A549 (cell line): ENCODE measurements at regions not wholly inside any gene's neighbourhood (a gene's known extent, or its start where the extent isn't known, plus 50 kb on each side); places are given as distances from the start of the nearest gene placed in this dataset.

Experiments
- ATAC-seq, 2 experiments: fragments of 200-7000 bp in 1 of 2; fragments of >200 bp in 1 of 2; cut with Nextera tagmentation in 1 of 2; cut with Tn5 transposase in 1 of 2; 3 replicates each; pipeline versions ENCODE4 v1.8.0 to v1.9.1; 2018 to 2020; ENCODE audit warnings: mild to moderate bottlenecking in 1 of 2, moderate library complexity in 1 of 2
- CTCF ChIA-PET: fragments of 300-600 bp; sonication (Branson Sonifier 250); formaldehyde crosslinking; extraction: SDS; loops from one replicate; lab custom pipeline; 2021; ENCODE audit warnings: antibody characterized with exemption, inconsistent platforms; lab: Yijun Ruan, JAX
- POLR2A ChIA-PET: fragments of 350-600 bp; formaldehyde crosslinking; extraction: SDS; loops from one replicate; lab custom pipeline; 2021; ENCODE audit warnings: antibody characterized with exemption, inconsistent platforms; lab: Yijun Ruan, JAX
- DNase-seq, 2 experiments: peaks; one replicate each; pipeline versions ENCODE4 v3.0.0 to v3.0.0-alpha.2; 2011 to 2016; ENCODE audit warnings: low read depth in 1 of 2, low spot score in 1 of 2
- FAIRE-seq: peaks from 2 replicates; lab custom pipeline; 2011; peaks lifted over from hg19 to GRCh38; lab: Jason Lieb, UNC
- H3K27ac ChIP-seq, 2 experiments: fragments of >200 bp; sonication (Bioruptor Twin); formaldehyde crosslinking; 3 replicates each; pipeline ENCODE4 v1.5.1; 2016 to 2017
- H3K4me1 ChIP-seq: fragments of >200 bp; sonication (Bioruptor Twin); formaldehyde crosslinking; 3 replicates; pipeline ENCODE4 v1.6.1; 2016
- H3K4me2 ChIP-seq: fragments of >200 bp; sonication (Bioruptor Twin); formaldehyde crosslinking; 3 replicates; pipeline ENCODE4 v1.6.1; 2016
- H3K4me3 ChIP-seq: fragments of >200 bp; sonication (Bioruptor Twin); formaldehyde crosslinking; 3 replicates; pipeline ENCODE4 v1.5.1; 2016
- H3K9me3 ChIP-seq: fragments of >200 bp; sonication (Bioruptor Twin); formaldehyde crosslinking; 3 replicates; pipeline ENCODE4 v1.6.1; 2016
- ATOH8 ChIP-seq: fragments of 250-450 bp; sonication (Bioruptor Pico); IDR thresholded peaks from 2 replicates; pipeline ENCODE4 v1.5.0; 2020; ENCODE audit warnings: low read depth, mild to moderate bottlenecking, moderate library complexity
- CBX8 ChIP-seq: fragments of 200-600 bp; sonication (generic); IDR thresholded peaks from 2 replicates; pipeline ENCODE4 v1.6.1; 2016
- CHD4 ChIP-seq: fragments of 200-600 bp; sonication (generic); IDR thresholded peaks from 2 replicates; pipeline ENCODE4 v1.6.1; 2016; ENCODE audit warnings: antibody characterized with exemption, mild to moderate bottlenecking, borderline replicate concordance
- CTCF ChIP-seq: fragments of >200 bp; sonication (Bioruptor Twin); formaldehyde crosslinking; IDR thresholded peaks from 3 replicates; pipeline ENCODE4 v1.5.1; 2016
- EHF ChIP-seq: fragments of 250-450 bp; sonication (Bioruptor Pico); IDR thresholded peaks from 2 replicates; pipeline ENCODE4 v1.5.0; 2020; ENCODE audit warnings: mild to moderate bottlenecking
- FOSB ChIP-seq: fragments of 250-450 bp; sonication (Bioruptor Pico); IDR thresholded peaks from 2 replicates; pipeline ENCODE4 v1.5.0; 2020; ENCODE audit warnings: mild to moderate bottlenecking, moderate library complexity
- FOSL2 ChIP-seq, 2 experiments: fragments of 450-650 bp in 1 of 2; fragments of >200 bp in 1 of 2; sonication (Bioruptor Twin) in 1 of 2; formaldehyde crosslinking; IDR thresholded peaks; 2 replicates each; pipeline versions ENCODE4 v1.5.0 to v1.6.1; 2016 to 2020; ENCODE audit warnings: mild to moderate bottlenecking in 1 of 2, moderate library complexity in 1 of 2
- HDAC2 ChIP-seq: fragments of 200-600 bp; sonication (generic); IDR thresholded peaks from 2 replicates; pipeline ENCODE4 v1.6.1; 2016
- HES2 ChIP-seq: fragments of >200 bp; sonication (Bioruptor Twin); formaldehyde crosslinking; IDR thresholded peaks from 2 replicates; pipeline ENCODE4 v1.6.1; 2016
- HOXB5 ChIP-seq: fragments of 250-450 bp; sonication (Bioruptor Pico); IDR thresholded peaks from 2 replicates; pipeline ENCODE4 v1.5.0; 2020; ENCODE audit warnings: mild to moderate bottlenecking, moderate library complexity
- KDM1A ChIP-seq: fragments of 200-600 bp; sonication (generic); IDR thresholded peaks from 2 replicates; pipeline ENCODE4 v1.6.1; 2016; ENCODE audit warnings: low read depth, mild to moderate bottlenecking
- MAX ChIP-seq: IDR thresholded peaks from 2 replicates; pipeline ENCODE4 v1.6.1; 2012
- MYC ChIP-seq: IDR thresholded peaks from 2 replicates; pipeline ENCODE4 v1.6.1; 2012; ENCODE audit warnings: mild to moderate bottlenecking, inconsistent platforms, low read length, improper control_type of control experiment, borderline replicate concordance
- NFE2L2 ChIP-seq: fragments of 150-350 bp; conservative IDR thresholded peaks from 2 replicates; pipeline ENCODE4 v1.6.1; 2014; ENCODE audit warnings: low read length
- NR3C1 ChIP-seq: fragments of >200 bp; sonication (Bioruptor Twin); formaldehyde crosslinking; IDR thresholded peaks from 3 replicates; pipeline ENCODE4 v1.6.1; 2017
- PBX3 ChIP-seq: IDR thresholded peaks from 2 replicates; pipeline ENCODE4 v1.6.1; 2012
- PHF8 ChIP-seq: fragments of 200-600 bp; sonication (generic); IDR thresholded peaks from 2 replicates; pipeline ENCODE4 v1.6.1; 2016; ENCODE audit warnings: low read depth, mild to moderate bottlenecking, antibody characterized with exemption, moderate library complexity, borderline replicate concordance
- POLR2A ChIP-seq: IDR thresholded peaks from 2 replicates; pipeline ENCODE4 v1.6.1; 2012; ENCODE audit warnings: mild to moderate bottlenecking, low read length
- POLR2AphosphoS2 ChIP-seq: conservative IDR thresholded peaks from 2 replicates; pipeline ENCODE4 v1.6.1; 2012; ENCODE audit warnings: low read length, improper control_type of control experiment, inconsistent platforms
- RAD21 ChIP-seq, 2 experiments: fragments of >200 bp in 1 of 2; sonication (Bioruptor Twin) in 1 of 2; formaldehyde crosslinking in 1 of 2; IDR thresholded peaks in 1 of 2; conservative IDR thresholded peaks in 1 of 2; 2 replicates in 1 of 2; 3 replicates in 1 of 2; pipeline ENCODE4 v1.6.1; 2012 to 2018; ENCODE audit warnings: inconsistent platforms in 1 of 2
- RCOR1 ChIP-seq: fragments of 150-350 bp; IDR thresholded peaks from 2 replicates; pipeline ENCODE4 v1.6.1; 2014; ENCODE audit warnings: antibody characterized with exemption, low read length, low read depth
- RFX5 ChIP-seq: fragments of 450-650 bp; IDR thresholded peaks from 2 replicates; pipeline ENCODE4 v1.7.1; 2014; ENCODE audit warnings: antibody characterized with exemption, mild to moderate bottlenecking, moderate library complexity
- SREBF2 ChIP-seq: fragments of 450-650 bp; IDR thresholded peaks from 2 replicates; pipeline ENCODE4 v1.6.1; 2014; ENCODE audit warnings: mild to moderate bottlenecking, moderate library complexity
- TFCP2L1 ChIP-seq: fragments of 250-450 bp; sonication (Bioruptor Pico); IDR thresholded peaks from 2 replicates; pipeline ENCODE4 v1.5.0; 2021; ENCODE audit warnings: mild to moderate bottlenecking
- ZFP36 ChIP-seq: fragments of 450-650 bp; IDR thresholded peaks from 2 replicates; pipeline ENCODE4 v1.6.1; 2014; ENCODE audit warnings: borderline replicate concordance; ENCODE audit not compliant: partially characterized antibody
- ZNF302 ChIP-seq: fragments of 250-450 bp; sonication (Bioruptor Pico); IDR thresholded peaks from 2 replicates; pipeline ENCODE4 v1.9.0; 2021; ENCODE audit warnings: inconsistent platforms, mild to moderate bottlenecking, moderate library complexity
- WGBS: methylation state at CpG from one replicate; pipeline ENCODE4 v1.1.6; 2017; ENCODE audit errors: missing lambda C conversion rate; 5-methylcytosine and 5-hydroxymethylcytosine counted together

- ATAC-seq, result no peak
- POLR2A ChIA-PET, result no interaction called here
- CTCF ChIA-PET, result no interaction called here
- WGBS, result 0% methylated on average over 2 of the region's 2 CpGs
- Histone ChIP-seq H3K4me2 (no peak overlapping the region), H3K9me3 (no peaks in the 10 kb centered on the region), H3K4me3 (no peak overlapping the region), H3K4me1 (no peaks in the 10 kb centered on the region), H3K27ac (no peak overlapping the region)
- FAIRE-seq, result no peak
- no peak for TF ChIP-seq ZFP36
- no peak for TF ChIP-seq FOSB
- no peak for TF ChIP-seq HES2
- TF ChIP-seq ATOH8, result no peak
- no peak for TF ChIP-seq KDM1A
- TF ChIP-seq POLR2A, result no peak
- no peak for TF ChIP-seq NFE2L2
- no peak for TF ChIP-seq SREBF2
- TF ChIP-seq HOXB5 (CRISPR knock-in tag), result no peak
- no peak for TF ChIP-seq RFX5
- DNase-seq, result no peak
Measured at GRCh38 chr12:118709946-118710345, 271.4 kb upstream of the SRRM4 start.

- Histone ChIP-seq H3K27ac (no peak overlapping the region), H3K4me3 (no peak overlapping the region), H3K4me1 (no peaks in the 10 kb centered on the region), H3K9me3 (no peaks in the 10 kb centered on the region)
- DNase-seq, result no peak
- TF ChIP-seq FOSB, result no peak
- no peak for TF ChIP-seq SREBF2
- TF ChIP-seq POLR2A, result no peak
- no peak for TF ChIP-seq NR3C1
- TF ChIP-seq MAX, result no peak
- TF ChIP-seq ZNF302 (CRISPR knock-in tag), result no peak
- no peak for TF ChIP-seq ATOH8
- TF ChIP-seq CBX8, result no peak
- no peak for TF ChIP-seq RCOR1
- TF ChIP-seq CHD4, result no peak
- no peak for TF ChIP-seq FOSL2 (IDR thresholded peaks at IDR 0.05)
- no peak for TF ChIP-seq FOSL2 (CRISPR knock-in tag; IDR thresholded peaks at IDR 0.05)
- TF ChIP-seq PBX3, result no peak
- no peak for TF ChIP-seq PHF8
- TF ChIP-seq TFCP2L1, result no peak
- no peak for TF ChIP-seq EHF
- TF ChIP-seq HDAC2, result no peak
- no peak for TF ChIP-seq POLR2AphosphoS2
- TF ChIP-seq MYC, result no peak
- TF ChIP-seq NFE2L2, result no peak
- TF ChIP-seq, all 56 proteins: peak for 0
- WGBS, result 0% methylated on average over 1 of the region's 1 CpG
- ATAC-seq, result no peak
- no peak overlapping the region for H3K4me2 ChIP-seq
- no peak for FAIRE-seq
- POLR2A ChIA-PET, result no interaction called here
- CTCF ChIA-PET, result no interaction called here
Measured at GRCh38 chr12:118711185-118711584, 270.2 kb upstream of the SRRM4 start.

- Histone ChIP-seq H3K9me3 (no peaks in the 10 kb centered on the region), H3K27ac (no peak overlapping the region), H3K4me1 (no peaks in the 10 kb centered on the region), H3K4me3 (no peak overlapping the region), H3K4me2 (no peak overlapping the region)
- POLR2A ChIA-PET, result no interaction called here
- 1% methylated on average over 5 of the region's 5 CpGs for WGBS
- FAIRE-seq, result no peak
- CTCF ChIA-PET, result interaction anchor here (1.2 to 2.3 kb wide), 3 partner anchors 9 to 15 kb away, joined by 3 to 7 read pairs (median 3); no protein-coding TSS in a partner anchor
- peak in 1 of 2 experiments; percentile 75; a peak in 3 of 6 replicates for ATAC-seq
- peak; percentile 13 to 60 for DNase-seq
- TF ChIP-seq CTCF (peak; percentile 33; the same call in 2 of the 3 replicates), RAD21 (conservative IDR thresholded peaks at IDR 0.05 in 1 of 2, IDR thresholded peaks at IDR 0.05 in 1 of 2) (peak in 1 of 2 experiments; percentile 45; a peak in 1 of 5 replicates), ATOH8 (no peak)
Measured at GRCh38 chr12:118714051-118714460, 267.3 kb upstream of the SRRM4 start.
